ENCODE measurements at regions not wholly inside any gene's neighbourhood (a gene's known extent, or its start where the extent isn't known, plus 50 kb on each side); places are given as distances from the start of the nearest gene placed in this dataset.
"Not testable (repeated sequence)": the region's sequence is repeated elsewhere in the genome, so short reads cannot be mapped to it uniquely, and the experiment has no call there.

DNA sequence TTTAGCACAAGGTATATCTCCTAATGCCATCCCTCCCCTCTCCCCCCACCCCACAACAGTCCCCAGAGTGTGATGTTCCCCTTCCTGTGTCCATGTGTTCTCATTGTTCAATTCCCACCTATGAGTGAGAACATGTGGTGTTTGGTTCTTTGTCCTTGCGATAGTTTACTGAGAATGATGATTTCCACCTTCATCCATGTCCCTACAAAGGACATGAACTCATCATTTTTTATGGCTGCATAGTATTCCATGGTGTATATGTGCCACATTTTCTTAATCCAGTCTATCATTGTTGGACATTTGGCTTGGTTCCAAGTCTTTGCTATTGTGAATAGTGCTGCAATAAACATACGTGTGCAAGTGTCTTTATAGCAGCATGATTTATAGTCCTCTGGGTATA lies 327.0 kb upstream of the FAM78B start:
- TF ChIP-seq CTCF (IDR thresholded peaks at IDR 0.05; ENCODE audit: extremely low read depth in 1 of 2, insufficient read depth in 1 of 2, low read depth in 1 of 2, low read length in 2 of 2); POLR2AphosphoS5 (IDR thresholded peaks at IDR 0.05; ENCODE audit: insufficient read depth, low read depth, low read length); FOS (IDR thresholded peaks at IDR 0.05; ENCODE audit: borderline replicate concordance, insufficient read depth, low read length); MYC (IDR thresholded peaks at IDR 0.05; ENCODE audit: low read depth, low read length); POLR2A (IDR thresholded peaks at IDR 0.05; ENCODE audit: low read depth, low read length); EZH2 (IDR thresholded peaks at IDR 0.05; ENCODE audit: borderline replicate concordance, low read depth, low read length, severe bottlenecking); GATA2 (IDR thresholded peaks at IDR 0.05; ENCODE audit: insufficient read depth, insufficient read length, low read depth, low read length); JUN (IDR thresholded peaks at IDR 0.05; ENCODE audit: borderline replicate concordance, insufficient read depth, insufficient read length, low read depth): not testable (repeated sequence)
- TF ChIP-seq, protein P1, sequence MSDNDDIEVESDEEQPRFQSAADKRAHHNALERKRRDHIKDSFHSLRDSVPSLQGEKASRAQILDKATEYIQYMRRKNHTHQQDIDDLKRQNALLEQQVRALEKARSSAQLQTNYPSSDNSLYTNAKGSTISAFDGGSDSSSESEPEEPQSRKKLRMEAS (IDR thresholded peaks at IDR 0.05; ENCODE audit: insufficient read depth, insufficient read length), result not testable (repeated sequence)

Measured in endothelial cell of umbilical vein (primary cell).